HK-2 (cell line): ENCODE measurements at regions not wholly inside any gene's neighbourhood (a gene's known extent, or its start where the extent isn't known, plus 50 kb on each side); places are given as distances from the start of the nearest gene placed in this dataset.

Experiments used
- DNase-seq: peaks from one replicate; pipeline ENCODE4 v3.0.0-alpha.2; 2018; ENCODE audit not compliant: unreplicated experiment

- no peak for DNase-seq
Observed at GRCh38 chr2:52141076-52141475, 1109.1 kb upstream of the NRXN1 start.

- no peak for DNase-seq
Observed at GRCh38 chr2:52139241-52139640, 1107.3 kb upstream of the NRXN1 start.

DNA sequence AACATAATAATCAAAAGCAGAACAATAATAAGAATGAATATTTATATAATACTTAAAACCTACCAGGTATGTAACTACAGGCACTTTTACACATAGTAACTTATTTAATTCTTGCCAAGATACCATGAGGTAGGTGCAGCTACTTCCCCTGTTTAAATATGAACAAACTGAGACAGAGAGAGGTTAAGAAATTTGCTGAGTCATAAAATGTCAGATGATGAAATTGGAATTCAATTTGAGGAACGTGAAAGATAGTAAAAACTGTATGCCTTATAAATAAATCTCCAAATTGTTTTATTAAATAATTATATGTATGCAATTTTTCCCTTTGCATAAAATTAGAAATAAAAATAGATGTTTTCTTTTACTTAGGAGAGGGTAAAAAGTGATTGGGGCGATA is 1103.3 kb upstream of the NRXN1 start:
- no peak for DNase-seq

- no peak for DNase-seq
Observed at GRCh38 chr2:52128081-52128480, 1096.1 kb upstream of the NRXN1 start.

- no peak for DNase-seq
Observed at GRCh38 chr2:52127527-52127926, 1095.6 kb upstream of the NRXN1 start.

- DNase-seq = no peak
Observed at GRCh38 chr2:52117299-52117698, 1085.4 kb upstream of the NRXN1 start.

DNA sequence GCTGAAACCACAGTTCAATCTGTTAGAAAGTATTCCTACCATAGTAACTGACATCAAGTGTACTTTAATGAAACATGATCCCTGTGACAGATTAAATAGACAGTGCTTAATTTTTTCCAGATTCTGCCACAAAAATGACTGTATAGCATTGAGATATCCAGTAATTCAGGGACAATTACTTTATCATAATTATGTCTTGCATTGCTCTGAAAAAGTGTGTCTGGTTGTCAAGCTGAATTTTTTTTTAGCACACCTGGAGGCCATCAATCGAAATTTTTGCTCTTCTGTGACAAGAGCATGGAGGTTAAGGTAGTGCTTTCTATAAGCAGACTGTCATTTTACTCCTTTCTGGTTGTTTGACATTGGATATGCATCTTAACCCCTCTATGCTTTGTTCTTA is 1083.8 kb upstream of the NRXN1 start:
- no peak for DNase-seq

GRCh38 chr2:52113338-52113737 is 1081.4 kb upstream of the NRXN1 start:
- DNase-seq = no peak

DNA sequence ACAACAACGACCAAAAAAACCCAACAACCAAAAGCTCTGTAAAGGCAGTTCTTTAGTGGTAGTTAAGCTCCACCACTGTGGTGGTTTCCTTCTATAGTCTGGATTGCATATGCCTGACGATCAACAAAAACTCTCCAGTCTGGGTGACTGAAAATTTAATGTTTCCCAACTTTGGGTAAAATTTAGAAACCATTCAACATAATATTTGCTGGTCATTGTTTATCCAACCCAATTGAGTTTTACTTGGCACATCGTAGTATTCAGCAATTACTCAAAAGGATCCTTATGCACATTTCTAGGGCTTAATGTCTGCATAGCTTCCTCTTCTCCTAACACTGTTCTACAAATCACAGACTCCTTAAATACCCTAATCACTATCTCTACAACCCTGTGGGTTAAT is 1080.2 kb upstream of the NRXN1 start:
- DNase-seq = no peak

- no peak for DNase-seq
Observed at GRCh38 chr2:52107124-52107523, 1075.2 kb upstream of the NRXN1 start.

- DNase-seq = no peak
Observed at GRCh38 chr2:52097071-52097470, 1065.1 kb upstream of the NRXN1 start.

- no peak for DNase-seq
Observed at GRCh38 chr2:52084759-52085158, 1052.8 kb upstream of the NRXN1 start.

- no peak for DNase-seq
Observed at GRCh38 chr2:52083214-52083613, 1051.3 kb upstream of the NRXN1 start.

DNA sequence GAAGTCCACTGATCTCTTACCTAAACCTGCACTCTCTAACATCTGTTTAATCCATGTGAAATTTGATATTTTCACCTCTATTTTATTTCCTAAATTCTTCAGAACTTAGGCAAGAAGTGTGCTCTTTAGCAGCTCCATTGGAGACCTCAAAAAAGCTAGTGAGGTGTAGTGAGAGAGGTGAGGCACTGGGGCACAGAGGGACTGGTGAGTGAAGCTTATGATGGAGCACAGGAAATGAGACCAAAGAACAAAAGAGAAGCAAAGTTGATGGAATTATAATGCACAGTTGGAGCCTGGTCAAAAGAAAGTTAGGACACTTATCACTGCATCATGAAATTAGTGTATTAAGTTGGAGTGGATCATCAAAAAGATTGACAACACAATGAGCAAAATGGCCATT is 1050.7 kb upstream of the NRXN1 start:
- no peak for DNase-seq

DNA sequence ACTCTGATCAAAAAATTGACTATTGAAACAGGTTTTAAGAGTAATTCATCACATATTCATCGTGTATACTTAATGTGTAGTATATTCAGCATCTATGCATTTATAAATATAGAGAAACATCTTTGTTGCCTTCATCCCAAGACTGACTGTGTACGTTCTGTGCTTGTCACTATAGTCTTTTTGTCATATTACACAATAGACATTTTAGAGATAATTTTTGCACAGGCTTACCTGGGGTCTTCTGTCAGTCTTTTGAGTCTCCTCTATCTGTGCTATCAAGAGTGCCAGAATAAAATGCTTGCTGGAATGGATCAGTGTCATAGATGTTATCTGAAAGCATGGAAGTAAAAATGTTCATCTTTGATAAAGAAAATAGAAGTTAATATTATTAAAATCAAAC is 1047.7 kb upstream of the NRXN1 start:
- no peak for DNase-seq

DNA sequence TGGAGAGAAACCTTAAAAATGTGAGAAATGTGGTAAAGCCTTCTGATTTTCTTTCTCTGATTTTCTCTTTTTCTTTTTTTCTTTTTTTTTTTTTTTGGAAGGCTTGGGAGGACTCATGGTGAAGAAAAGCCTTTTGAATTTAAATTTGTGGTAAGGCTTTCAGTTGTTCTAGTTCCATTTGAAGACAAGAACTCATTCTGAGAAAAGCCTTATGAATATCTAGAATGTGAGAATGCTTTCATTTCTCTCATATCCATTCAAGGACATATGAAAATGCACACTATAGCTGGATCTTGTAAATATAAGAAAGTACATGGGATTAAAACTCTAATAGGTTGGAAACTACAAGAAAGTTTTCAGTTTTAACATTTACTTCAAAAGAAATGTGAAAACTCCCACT is 1045.2 kb upstream of the NRXN1 start:
- no peak for DNase-seq

DNA sequence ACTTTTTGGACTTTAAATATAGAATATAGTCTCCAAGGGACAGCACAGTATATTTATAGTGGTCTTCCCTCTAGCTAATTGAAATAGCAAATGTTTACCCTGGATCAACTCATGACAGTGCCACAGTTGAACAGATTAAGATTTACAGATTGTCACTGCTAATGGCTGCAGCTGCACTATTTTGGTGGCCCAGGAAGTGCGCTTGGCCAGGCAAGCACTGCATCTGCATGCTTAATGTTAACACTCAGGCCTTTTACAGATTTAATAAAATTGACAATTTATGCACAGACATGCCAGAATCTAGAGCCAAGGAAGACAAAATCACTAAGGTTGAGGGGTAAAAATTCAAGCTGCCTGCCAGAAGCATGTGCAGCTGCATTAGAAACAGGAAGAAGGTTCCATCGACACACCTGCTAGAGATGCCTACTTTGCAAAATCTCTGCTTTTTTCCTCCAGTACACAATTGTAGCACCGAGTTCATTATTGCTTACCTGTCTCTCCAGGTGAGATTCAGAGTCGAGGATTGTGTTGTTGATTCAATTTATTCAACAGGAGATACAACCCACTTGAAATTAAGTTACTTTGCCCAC is 1042.3 kb upstream of the NRXN1 start:
- no peak for DNase-seq

- DNase-seq = no peak
Observed at GRCh38 chr2:52072949-52073348, 1041.0 kb upstream of the NRXN1 start.

DNA sequence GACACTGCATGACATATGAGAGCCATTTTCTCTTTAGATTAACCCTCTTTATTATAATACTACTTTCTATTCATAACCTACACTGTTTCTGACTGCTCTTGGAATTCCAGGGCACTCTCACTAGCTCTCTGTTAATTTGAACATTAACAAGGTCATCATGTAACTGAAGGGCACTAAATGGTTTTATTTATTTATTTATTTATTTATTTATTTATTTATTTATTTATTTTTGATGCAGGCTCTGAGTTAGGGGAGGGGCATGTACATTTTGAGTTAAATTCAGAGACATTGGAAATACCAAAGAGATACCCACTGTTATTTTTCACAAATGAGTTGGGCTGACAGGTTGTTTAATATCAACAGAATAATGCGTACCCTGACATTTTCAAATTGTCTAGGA is 1038.7 kb upstream of the NRXN1 start:
- no peak for DNase-seq

DNA sequence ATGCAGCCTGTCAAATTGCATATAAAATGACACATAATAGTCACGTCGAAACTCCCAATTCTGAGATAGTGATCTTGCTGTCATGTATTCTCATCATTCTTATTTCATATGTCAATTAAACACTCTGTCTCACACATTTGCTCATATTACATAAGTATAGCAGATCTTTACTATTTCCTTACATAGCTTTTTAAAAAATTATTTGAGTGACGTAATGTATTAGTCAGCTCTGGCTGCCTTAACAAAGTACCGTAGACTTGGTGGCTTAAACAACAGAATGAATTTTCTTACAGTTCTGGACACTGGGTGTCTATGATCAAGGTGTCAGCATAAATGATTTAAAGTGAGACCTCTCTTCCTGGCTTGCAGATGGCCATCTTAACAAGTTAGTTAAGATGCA is 1032.3 kb upstream of the NRXN1 start:
- DNase-seq = no peak

GRCh38 chr2:52054824-52055223 is 1022.9 kb upstream of the NRXN1 start:
- no peak for DNase-seq

DNA sequence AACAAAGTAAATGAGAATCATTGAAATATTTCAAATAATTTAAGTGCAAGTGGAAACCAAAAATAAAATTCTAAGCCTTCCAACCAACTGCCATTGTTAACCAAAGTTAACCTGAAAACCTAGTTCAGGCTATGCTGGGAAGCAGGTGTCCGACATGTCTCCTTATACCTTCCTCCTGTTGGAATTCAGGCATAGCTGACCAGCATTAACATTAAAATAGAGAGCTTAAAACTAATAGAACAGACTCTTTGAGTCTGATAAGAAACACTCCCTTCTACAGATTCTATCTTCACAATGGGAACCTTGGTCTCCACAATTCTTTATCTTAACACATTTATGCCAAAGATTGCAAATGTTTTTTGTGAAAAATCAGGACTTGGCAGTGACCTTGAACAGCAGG is 1004.9 kb upstream of the NRXN1 start:
- DNase-seq = no peak

GRCh38 chr2:52036024-52036423 is 1004.1 kb upstream of the NRXN1 start:
- DNase-seq = no peak

DNA sequence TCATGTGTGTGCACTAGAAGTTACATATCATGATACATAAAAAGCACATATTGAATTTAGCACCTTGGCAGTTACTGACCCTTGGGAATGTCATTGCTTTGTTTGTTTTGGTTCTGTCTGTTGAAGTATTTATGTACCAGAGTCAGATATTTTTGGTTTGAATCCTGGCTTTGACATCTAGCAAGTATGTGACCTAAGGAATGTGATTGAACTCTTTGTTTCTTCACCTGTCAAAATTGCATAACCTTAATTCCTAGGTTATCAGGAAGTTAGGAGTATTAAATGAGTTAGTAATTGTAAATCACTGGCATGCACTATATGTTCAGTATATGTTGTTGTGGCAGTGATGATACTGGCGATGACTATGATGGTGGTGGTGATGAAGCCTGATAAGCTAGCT is 1003.5 kb upstream of the NRXN1 start:
- no peak for DNase-seq

DNA sequence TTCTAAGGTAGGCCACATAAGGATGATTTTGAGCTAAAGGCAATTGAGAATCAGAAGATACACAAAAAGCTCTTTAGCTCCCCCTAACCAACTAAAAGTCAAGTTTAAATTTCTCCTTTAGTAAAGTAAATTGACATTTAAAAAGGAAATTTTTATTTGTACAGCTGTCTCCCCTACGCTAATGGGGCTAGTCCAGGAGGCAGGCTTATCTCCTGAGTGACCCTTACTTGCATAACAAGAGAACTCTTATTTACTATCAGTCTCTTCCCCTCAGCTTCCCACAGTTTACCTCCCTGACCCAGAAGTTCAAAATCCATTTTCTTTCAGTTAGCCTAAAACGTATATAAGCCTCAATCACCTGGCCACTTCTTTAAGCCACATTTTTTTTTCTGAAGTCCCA is 1002.8 kb upstream of the NRXN1 start:
- no peak for DNase-seq
